GM18858 (cell line): ENCODE measurements at regions not wholly inside any gene's neighbourhood (a gene's known extent, or its start where the extent isn't known, plus 50 kb on each side); places are given as distances from the start of the nearest gene placed in this dataset.
A peak's percentile ranks its signal among the peaks of the same experiment; 100 is the strongest.
"Not testable (repeated sequence)": the region's sequence is repeated elsewhere in the genome, so short reads cannot be mapped to it uniquely, and the experiment has no call there.

Experiments
- ATAC-seq: cut with Tn5 transposase; IDR thresholded peaks from one replicate; pipeline ENCODE4 v1.9.1; 2021; ENCODE audit not compliant: unreplicated experiment

- no peak for ATAC-seq
Observed at GRCh38 chr14:106522990-106523389, 996.6 kb downstream of the TMEM121 start.

GRCh38 chr14:106528717-106529116, 1002.3 kb downstream of the TMEM121 start:
- ATAC-seq, result no peak

GRCh38 chr14:106530031-106530422, 1003.6 kb downstream of the TMEM121 start:
- no peak for ATAC-seq

DNA sequence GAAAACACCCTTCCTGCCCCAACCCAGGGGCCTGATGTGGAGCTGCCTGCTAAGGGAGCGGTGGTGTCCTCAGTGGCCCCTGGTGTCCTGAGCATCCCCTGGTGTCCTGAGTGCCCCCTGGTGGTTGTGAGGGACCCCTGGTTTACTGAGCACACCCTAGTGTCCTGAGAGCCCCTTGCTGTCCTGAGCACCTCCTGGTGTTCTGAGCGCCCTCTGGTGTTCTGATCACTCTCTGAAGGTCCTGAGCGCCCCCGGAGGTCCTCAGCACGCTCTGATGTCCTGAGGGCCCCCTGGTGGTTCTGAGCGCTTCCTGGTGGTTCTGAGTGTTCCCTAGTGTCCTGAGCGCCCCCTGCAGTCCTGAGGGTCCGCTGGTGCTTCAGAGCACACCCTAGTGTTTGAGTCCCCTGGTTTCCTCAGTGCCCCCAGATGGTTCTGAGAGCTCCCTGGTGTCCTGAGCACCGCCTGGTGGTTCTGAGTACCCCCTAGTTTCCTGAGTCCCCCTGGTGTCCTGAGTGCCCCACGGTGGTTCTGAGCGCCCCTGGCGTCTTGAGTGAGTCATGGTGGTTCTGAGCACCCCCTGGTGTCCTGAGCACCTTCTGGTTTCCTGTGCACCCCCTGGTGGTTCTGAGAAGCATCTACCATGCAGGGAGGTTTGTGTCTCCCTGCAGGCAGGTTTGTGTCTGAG, 1004.2 kb downstream of the TMEM121 start:
- peak; percentile 49 for ATAC-seq

- not testable (repeated sequence) for ATAC-seq
Observed at GRCh38 chr14:106537597-106537996, 1011.2 kb downstream of the TMEM121 start.

GRCh38 chr14:106538201-106538600, 1011.8 kb downstream of the TMEM121 start:
- no peak for ATAC-seq

- no peak for ATAC-seq
Observed at GRCh38 chr14:106547735-106548434, 1021.5 kb downstream of the TMEM121 start.

GRCh38 chr14:106549064-106549463, 1022.7 kb downstream of the TMEM121 start:
- no peak for ATAC-seq

GRCh38 chr14:106551265-106551664, 1024.9 kb downstream of the TMEM121 start:
- ATAC-seq, result no peak

- ATAC-seq, result not testable (repeated sequence)
Observed at GRCh38 chr14:106556211-106556610, 1029.8 kb downstream of the TMEM121 start.

DNA sequence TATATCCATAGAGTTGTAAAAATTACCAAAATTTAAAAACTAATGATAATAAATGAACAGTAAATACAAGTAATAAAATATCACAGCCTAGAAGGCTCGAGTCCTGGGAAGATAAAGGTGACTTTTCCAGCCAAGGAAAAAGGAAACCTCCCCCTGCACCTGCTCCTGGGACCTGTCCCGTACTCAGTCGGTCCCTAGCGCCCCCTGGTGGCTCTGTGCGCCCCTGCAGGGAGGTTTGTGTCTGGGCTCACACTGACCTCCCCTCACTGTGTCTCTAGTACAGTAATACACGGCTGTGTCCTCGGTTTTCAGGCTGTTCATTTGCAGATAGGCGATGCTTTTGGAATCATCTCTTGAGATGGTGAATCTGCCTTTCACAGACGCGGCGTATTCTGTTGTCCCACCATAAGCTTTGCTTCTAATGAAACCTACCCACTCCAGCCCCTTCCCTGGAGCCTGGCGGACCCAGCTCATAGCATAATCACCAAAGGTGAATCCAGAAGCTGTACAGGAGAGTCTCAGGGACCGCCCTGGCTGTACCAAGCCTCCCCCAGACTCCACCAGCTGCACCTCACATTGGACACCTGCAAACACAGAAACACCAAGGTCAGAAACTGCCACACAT, 1030.4 kb downstream of the TMEM121 start:
- ATAC-seq, result no peak

DNA sequence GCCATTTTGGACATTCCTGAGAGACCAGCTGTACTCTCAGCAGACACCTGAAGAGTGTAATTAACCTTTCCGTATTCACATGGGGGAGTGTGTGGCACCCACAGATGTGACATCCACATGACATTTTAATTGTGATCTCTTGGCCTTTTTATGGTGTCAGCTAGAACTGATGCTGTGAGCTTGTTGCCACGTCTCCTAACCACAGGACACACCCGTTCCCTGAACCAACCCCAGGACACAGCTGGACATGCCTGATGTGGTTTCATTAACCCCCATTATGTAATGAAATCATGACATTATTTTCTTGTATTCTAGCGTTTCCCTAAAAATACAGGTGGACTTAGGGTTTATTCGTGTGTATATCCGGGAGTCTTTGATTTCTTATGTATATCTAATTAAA, 1036.1 kb downstream of the TMEM121 start:
- no peak for ATAC-seq

DNA sequence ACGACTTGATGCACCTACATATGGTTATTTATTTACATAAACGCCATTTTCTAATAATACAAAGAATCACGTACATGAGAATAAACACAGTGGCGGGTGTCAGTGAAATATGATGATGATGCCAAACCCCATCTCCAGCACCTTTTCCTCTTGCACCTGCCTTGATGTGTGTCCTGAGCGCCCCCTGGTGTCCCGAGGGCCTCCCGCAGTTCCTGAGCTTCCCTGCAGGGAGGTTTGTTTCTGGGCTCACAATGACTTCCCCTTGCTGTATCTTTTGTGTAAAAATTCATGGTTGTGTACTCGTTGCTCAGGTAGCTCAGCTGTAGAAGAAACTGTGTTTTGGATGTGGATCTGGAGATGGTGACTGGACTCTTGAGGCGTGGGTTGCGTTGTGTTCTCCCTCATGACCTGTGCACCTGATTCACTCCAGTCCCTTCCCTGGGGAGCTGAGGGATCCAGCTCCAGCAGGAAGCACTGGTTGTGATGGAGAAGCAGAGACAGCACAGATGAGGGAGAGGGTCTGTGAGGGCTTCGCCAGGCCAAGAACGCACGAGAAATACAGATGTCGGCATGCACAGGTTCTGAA, 1037.8 kb downstream of the TMEM121 start:
- no peak for ATAC-seq

DNA sequence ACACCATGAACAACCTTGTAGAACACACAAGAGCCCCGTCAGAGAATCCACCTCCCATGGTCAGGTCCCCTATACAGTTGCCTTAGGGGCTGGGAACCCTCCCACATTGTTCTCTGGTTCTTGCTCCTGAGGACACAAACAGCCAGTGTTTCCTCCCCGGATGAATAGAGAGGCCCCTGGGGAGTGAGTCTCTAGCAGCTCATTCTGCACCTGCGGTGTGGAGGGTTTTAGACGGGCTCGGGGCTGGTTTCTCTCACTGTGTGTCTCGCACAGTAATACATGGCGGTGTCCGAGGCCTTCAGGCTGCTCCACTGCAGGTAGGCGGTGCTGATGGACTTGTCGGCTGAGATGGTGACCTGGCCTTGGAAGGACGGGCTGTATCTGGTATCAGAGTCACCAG, 1052.1 kb downstream of the TMEM121 start:
- no peak for ATAC-seq

- ATAC-seq, result no peak
Observed at GRCh38 chr14:106579084-106579483, 1052.7 kb downstream of the TMEM121 start.

DNA sequence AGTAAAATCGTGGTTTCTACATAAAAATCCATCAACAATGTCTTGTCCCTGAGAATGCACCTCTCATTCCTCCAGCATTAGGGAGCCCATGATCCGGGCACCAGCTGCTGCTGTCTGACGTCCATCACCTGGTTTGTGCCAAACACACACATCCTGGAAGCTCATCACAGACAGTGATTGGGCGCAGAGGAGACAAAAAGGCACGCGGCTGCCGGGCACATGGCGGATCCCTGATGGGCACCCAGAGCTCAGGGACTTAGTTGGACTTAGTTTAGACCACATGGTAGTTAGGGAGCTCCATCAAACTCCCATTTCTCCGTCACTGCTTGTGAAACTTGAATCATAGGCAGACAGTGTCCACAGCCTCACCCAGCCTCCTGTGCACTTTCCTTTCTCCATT, 1059.3 kb downstream of the TMEM121 start:
- no peak for ATAC-seq

GRCh38 chr14:106586098-106586704, 1059.8 kb downstream of the TMEM121 start:
- no peak for ATAC-seq

- ATAC-seq, result not testable (repeated sequence)
Observed at GRCh38 chr14:106591539-106591938, 1065.2 kb downstream of the TMEM121 start.

DNA sequence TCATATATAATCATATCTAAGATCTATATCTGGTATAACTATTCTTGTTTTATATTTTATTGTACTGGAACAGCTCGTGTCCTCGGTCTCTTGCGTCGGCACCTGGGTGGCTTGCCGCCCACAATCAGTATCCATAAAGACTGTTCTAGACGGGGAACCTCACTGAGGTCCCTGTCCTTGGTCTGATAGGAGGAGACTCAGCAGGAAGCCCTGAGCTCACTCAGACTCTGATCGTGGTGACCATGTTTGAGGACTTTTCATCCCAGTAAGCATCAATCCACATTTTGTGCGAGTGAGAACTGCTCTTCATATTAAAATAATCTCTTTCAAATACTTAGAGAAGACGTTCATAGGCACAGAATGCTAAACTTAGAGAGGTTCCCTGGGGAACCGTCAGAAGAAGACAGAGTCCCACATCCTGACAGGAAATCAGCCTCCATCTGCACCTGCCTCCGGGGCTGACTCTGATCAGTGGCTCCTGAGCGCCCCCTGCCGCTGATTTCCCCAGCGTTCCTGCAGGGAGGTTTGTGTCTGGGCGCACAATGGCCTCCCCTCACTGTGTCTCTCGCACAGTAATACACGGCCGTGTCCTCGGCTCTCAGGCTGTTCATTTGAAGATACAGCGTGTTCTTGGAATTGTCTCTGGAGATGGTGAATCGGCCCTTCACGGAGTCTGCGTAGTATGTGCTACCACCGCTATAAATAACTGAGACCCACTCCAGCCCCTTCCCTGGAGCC, 1065.9 kb downstream of the TMEM121 start:
- not testable (repeated sequence) for ATAC-seq

GRCh38 chr14:106599209-106599608, 1072.8 kb downstream of the TMEM121 start:
- no peak for ATAC-seq
